HepG2 (cell line): ENCODE measurements at regions not wholly inside any gene's neighbourhood (a gene's known extent, or its start where the extent isn't known, plus 50 kb on each side); places are given as distances from the start of the nearest gene placed in this dataset.
A peak's percentile ranks its signal among the peaks of the same experiment; 100 is the strongest.

Experiments
- ASH2L ChIP-seq: fragments of 300-600, 200-600 bp; sonication (generic); IDR thresholded peaks from 2 replicates; pipeline ENCODE4 v1.7.0; 2017; ENCODE audit warnings: low read depth, mild to moderate bottlenecking, moderate library complexity, mixed read lengths, low read length; ENCODE audit not compliant: insufficient read length
- FOXO4 ChIP-seq: sonication (generic); formaldehyde crosslinking; conservative IDR thresholded peaks from 2 replicates; pipeline ENCODE4 v1.8.1; 2023; ENCODE audit warnings: missing genetic modification reagents
- KLF6 ChIP-seq: IDR thresholded peaks from 2 replicates; pipeline ENCODE4 v1.8.0; 2016; ENCODE audit warnings: missing biosample characterization, missing genetic modification reagents
- MIER3 ChIP-seq: IDR thresholded peaks from 2 replicates; pipeline ENCODE4 v1.6.1; 2016; ENCODE audit warnings: missing compliant biosample characterization, borderline replicate concordance
- MTF1 ChIP-seq: sonication (generic); formaldehyde crosslinking; IDR thresholded peaks from 2 replicates; pipeline ENCODE4 v1.5.0; 2020; ENCODE audit warnings: missing genetic modification reagents
- NRL ChIP-seq: sonication (generic); formaldehyde crosslinking; IDR thresholded peaks from 2 replicates; pipeline ENCODE4 v1.5.0; 2020; ENCODE audit warnings: missing genetic modification reagents, mild to moderate bottlenecking, moderate library complexity, borderline replicate concordance
- SMARCE1 ChIP-seq: fragments of 450-650 bp; IDR thresholded peaks from 2 replicates; pipeline ENCODE4 v1.6.1; 2017; ENCODE audit warnings: borderline replicate concordance
- SOX13 ChIP-seq, 3 experiments: fragments of 450-650 bp in 1 of 3; sonication (generic) in 1 of 3; formaldehyde crosslinking in 1 of 3; IDR thresholded peaks in 2 of 3; conservative IDR thresholded peaks in 1 of 3; 2 replicates each; pipeline versions ENCODE4 v1.5.0 to v1.6.1; 2016 to 2020; ENCODE audit warnings: antibody characterized with exemption in 1 of 3, mild to moderate bottlenecking in 1 of 3, missing compliant biosample characterization in 1 of 3, missing genetic modification reagents in 1 of 3, moderate library complexity in 1 of 3
- TARDBP ChIP-seq: sonication (generic); formaldehyde crosslinking; IDR thresholded peaks from 2 replicates; pipeline ENCODE4 v1.8.0; 2022; ENCODE audit warnings: mild to moderate bottlenecking, missing genetic modification reagents
- ZFP62 ChIP-seq: sonication (generic); formaldehyde crosslinking; IDR thresholded peaks from 2 replicates; pipeline ENCODE4 v1.4.0; 2020; ENCODE audit warnings: missing genetic modification reagents
- ZNF335 ChIP-seq: sonication (generic); formaldehyde crosslinking; IDR thresholded peaks from 2 replicates; pipeline ENCODE4 v1.4.0; 2020; ENCODE audit warnings: missing genetic modification reagents
- ZNF503 ChIP-seq: sonication (generic); formaldehyde crosslinking; IDR thresholded peaks from 2 replicates; pipeline ENCODE4 v1.4.0; 2020; ENCODE audit warnings: missing genetic modification reagents
- ZNF775 ChIP-seq: sonication (generic); formaldehyde crosslinking; IDR thresholded peaks from 2 replicates; pipeline ENCODE4 v1.4.0; 2020; ENCODE audit warnings: missing genetic modification reagents, mild to moderate bottlenecking, moderate library complexity, borderline replicate concordance
- ZNF780A ChIP-seq: sonication (generic); formaldehyde crosslinking; IDR thresholded peaks from 2 replicates; pipeline ENCODE4 v1.8.0; 2022; ENCODE audit warnings: mild to moderate bottlenecking, missing genetic modification reagents, moderate library complexity
- TF ChIP-seq, protein P1 (sequence below): sonication (generic); formaldehyde crosslinking; IDR thresholded peaks from 2 replicates; pipeline ENCODE4 v1.9.0; 2022; ENCODE audit warnings: low read depth, missing genetic modification reagents
- TF ChIP-seq, protein P2 (sequence below), 2 experiments: fragments of 450-650 bp in 1 of 2; sonication (generic) in 1 of 2; formaldehyde crosslinking in 1 of 2; IDR thresholded peaks; 2 replicates each; pipeline versions ENCODE4 v1.6.1 to v1.8.0; 2016 to 2022; ENCODE audit warnings: antibody characterized with exemption in 1 of 2, mild to moderate bottlenecking in 1 of 2, missing genetic modification reagents in 1 of 2

- TF ChIP-seq SMARCE1 = no peak
- TF ChIP-seq ZFP62 (CRISPR knock-in tag) = no peak
- TF ChIP-seq, protein P1, sequence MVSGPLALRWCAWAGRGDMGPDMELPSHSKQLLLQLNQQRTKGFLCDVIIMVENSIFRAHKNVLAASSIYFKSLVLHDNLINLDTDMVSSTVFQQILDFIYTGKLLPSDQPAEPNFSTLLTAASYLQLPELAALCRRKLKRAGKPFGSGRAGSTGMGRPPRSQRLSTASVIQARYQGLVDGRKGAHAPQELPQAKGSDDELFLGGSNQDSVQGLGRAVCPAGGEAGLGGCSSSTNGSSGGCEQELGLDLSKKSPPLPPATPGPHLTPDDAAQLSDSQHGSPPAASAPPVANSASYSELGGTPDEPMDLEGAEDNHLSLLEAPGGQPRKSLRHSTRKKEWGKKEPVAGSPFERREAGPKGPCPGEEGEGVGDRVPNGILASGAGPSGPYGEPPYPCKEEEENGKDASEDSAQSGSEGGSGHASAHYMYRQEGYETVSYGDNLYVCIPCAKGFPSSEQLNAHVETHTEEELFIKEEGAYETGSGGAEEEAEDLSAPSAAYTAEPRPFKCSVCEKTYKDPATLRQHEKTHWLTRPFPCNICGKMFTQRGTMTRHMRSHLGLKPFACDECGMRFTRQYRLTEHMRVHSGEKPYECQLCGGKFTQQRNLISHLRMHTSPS (CRISPR knock-in tag) = no peak
- no peak for TF ChIP-seq ZNF503 (CRISPR knock-in tag)
- no peak for TF ChIP-seq TARDBP
- TF ChIP-seq SOX13 (IDR thresholded peaks at IDR 0.05) = no peak
- peak in 1 of 2 experiments; percentile 43; a peak in 1 of 4 replicates for TF ChIP-seq SOX13 (CRISPR knock-in tag; conservative IDR thresholded peaks at IDR 0.05 in 1 of 2, IDR thresholded peaks at IDR 0.05 in 1 of 2)
- TF ChIP-seq, protein P2, sequence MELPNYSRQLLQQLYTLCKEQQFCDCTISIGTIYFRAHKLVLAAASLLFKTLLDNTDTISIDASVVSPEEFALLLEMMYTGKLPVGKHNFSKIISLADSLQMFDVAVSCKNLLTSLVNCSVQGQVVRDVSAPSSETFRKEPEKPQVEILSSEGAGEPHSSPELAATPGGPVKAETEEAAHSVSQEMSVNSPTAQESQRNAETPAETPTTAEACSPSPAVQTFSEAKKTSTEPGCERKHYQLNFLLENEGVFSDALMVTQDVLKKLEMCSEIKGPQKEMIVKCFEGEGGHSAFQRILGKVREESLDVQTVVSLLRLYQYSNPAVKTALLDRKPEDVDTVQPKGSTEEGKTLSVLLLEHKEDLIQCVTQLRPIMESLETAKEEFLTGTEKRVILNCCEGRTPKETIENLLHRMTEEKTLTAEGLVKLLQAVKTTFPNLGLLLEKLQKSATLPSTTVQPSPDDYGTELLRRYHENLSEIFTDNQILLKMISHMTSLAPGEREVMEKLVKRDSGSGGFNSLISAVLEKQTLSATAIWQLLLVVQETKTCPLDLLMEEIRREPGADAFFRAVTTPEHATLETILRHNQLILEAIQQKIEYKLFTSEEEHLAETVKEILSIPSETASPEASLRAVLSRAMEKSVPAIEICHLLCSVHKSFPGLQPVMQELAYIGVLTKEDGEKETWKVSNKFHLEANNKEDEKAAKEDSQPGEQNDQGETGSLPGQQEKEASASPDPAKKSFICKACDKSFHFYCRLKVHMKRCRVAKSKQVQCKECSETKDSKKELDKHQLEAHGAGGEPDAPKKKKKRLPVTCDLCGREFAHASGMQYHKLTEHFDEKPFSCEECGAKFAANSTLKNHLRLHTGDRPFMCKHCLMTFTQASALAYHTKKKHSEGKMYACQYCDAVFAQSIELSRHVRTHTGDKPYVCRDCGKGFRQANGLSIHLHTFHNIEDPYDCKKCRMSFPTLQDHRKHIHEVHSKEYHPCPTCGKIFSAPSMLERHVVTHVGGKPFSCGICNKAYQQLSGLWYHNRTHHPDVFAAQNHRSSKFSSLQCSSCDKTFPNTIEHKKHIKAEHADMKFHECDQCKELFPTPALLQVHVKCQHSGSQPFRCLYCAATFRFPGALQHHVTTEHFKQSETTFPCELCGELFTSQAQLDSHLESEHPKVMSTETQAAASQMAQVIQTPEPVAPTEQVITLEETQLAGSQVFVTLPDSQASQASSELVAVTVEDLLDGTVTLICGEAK (IDR thresholded peaks at IDR 0.05) = no peak
- TF ChIP-seq, protein P2 (CRISPR knock-in tag; IDR thresholded peaks at IDR 0.05) = no peak
- no peak for TF ChIP-seq MTF1 (CRISPR knock-in tag)
- no peak for TF ChIP-seq MIER3
- no peak for TF ChIP-seq ZNF335 (CRISPR knock-in tag)
- no peak for TF ChIP-seq ZNF775
- no peak for TF ChIP-seq FOXO4 (CRISPR knock-in tag)
- no peak for TF ChIP-seq KLF6 (CRISPR knock-in tag)
- TF ChIP-seq NRL = no peak
- TF ChIP-seq ASH2L = no peak
- no peak for TF ChIP-seq ZNF780A (CRISPR knock-in tag)
Measured at GRCh38 chr6:63448229-63448628, 124.1 kb upstream of the LOC128125822 start (continued).
